ENCODE measurements at regions not wholly inside any gene's neighbourhood (a gene's known extent, or its start where the extent isn't known, plus 50 kb on each side); places are given as distances from the start of the nearest gene placed in this dataset.

DNA sequence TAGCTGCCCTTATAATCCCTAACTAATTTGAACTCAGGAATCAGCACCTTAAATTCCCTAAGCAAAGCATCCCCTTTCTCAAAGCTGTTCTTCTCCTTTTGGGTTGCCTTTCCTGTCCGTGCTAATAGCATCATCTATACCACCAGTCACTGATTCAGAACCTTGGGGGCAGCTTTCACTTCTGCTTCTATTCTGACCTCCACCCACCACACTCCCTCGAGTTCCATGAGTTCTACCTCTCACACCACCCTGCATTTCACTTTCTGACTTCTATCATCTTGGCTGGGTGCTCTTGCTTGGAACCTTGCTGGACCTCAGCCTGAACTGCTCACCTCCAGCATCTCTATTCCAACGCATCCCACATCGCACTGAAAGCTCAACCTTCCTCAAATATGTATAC lies 55.4 kb upstream of the KCNMB2 start:
- Histone ChIP-seq H3K9me3 (ENCODE audit: low read length) (no peaks in the 10 kb centered on the region), H3K27ac (ENCODE audit: extremely low read length, insufficient read depth, low read length) (no peak overlapping the region), H4K20me1 (ENCODE audit: insufficient read depth, low read length) (no peaks in the 10 kb centered on the region), H3K4me2 (ENCODE audit: low read depth, low read length) (no peak overlapping the region), H3K79me2 (ENCODE audit: insufficient read depth, low read length) (no peaks in the 10 kb centered on the region), H3K9ac (ENCODE audit: insufficient read depth, low read depth, low read length) (no peak overlapping the region), H2AFZ (ENCODE audit: low read length) (no peak overlapping the region), H3K36me3 (replicated peaks in 1 of 2; ENCODE audit: control insufficient read depth in 1 of 2, insufficient read depth in 2 of 2, low read length in 2 of 2) (no peaks in the 10 kb centered on the region), H3K27me3 (ENCODE audit: control insufficient read depth in 1 of 2, insufficient read depth in 2 of 2, low read length in 2 of 2) (no peaks in the 10 kb centered on the region), H3K4me3 (replicated peaks in 1 of 3; ENCODE audit: insufficient read depth in 1 of 3, low read depth in 2 of 3, low read length in 3 of 3) (no peak overlapping the region), H3K4me1 (ENCODE audit: insufficient read depth, low read length) (no peaks in the 10 kb centered on the region)
- DNase-seq (ENCODE audit: low spot score): no peak
- intact Hi-C loops (cut with micrococcal nuclease; ENCODE audit: unreplicated experiment) (no loop called here), in situ Hi-C loops (cut with HindIII; ENCODE audit: extremely low pct_ligation_motif_present, low pct_unique_long_range_greater_than_20kb) (no loop called here)
- POLR2A ChIA-PET: no interaction called here
- no TSS peak for BruUV-seq (replicated peaks)
- WGBS (ENCODE audit: low lambda C conversion rate): 31% methylated on average over 4 of the region's 4 CpGs
- FAIRE-seq: no peak
- no peak for ATAC-seq
- CTCF ChIA-PET (ENCODE audit: low intra/inter-chr PET ratio, low total read pairs): no interaction called here
- no peak for TF ChIP-seq SP5 (CRISPR knock-in tag; IDR thresholded peaks at IDR 0.05; ENCODE audit: borderline replicate concordance, low read depth)
- TF ChIP-seq CREM (IDR thresholded peaks at IDR 0.05): no peak
- no peak for TF ChIP-seq CREM (CRISPR knock-in tag; IDR thresholded peaks at IDR 0.05)
- TF ChIP-seq, protein P1, sequence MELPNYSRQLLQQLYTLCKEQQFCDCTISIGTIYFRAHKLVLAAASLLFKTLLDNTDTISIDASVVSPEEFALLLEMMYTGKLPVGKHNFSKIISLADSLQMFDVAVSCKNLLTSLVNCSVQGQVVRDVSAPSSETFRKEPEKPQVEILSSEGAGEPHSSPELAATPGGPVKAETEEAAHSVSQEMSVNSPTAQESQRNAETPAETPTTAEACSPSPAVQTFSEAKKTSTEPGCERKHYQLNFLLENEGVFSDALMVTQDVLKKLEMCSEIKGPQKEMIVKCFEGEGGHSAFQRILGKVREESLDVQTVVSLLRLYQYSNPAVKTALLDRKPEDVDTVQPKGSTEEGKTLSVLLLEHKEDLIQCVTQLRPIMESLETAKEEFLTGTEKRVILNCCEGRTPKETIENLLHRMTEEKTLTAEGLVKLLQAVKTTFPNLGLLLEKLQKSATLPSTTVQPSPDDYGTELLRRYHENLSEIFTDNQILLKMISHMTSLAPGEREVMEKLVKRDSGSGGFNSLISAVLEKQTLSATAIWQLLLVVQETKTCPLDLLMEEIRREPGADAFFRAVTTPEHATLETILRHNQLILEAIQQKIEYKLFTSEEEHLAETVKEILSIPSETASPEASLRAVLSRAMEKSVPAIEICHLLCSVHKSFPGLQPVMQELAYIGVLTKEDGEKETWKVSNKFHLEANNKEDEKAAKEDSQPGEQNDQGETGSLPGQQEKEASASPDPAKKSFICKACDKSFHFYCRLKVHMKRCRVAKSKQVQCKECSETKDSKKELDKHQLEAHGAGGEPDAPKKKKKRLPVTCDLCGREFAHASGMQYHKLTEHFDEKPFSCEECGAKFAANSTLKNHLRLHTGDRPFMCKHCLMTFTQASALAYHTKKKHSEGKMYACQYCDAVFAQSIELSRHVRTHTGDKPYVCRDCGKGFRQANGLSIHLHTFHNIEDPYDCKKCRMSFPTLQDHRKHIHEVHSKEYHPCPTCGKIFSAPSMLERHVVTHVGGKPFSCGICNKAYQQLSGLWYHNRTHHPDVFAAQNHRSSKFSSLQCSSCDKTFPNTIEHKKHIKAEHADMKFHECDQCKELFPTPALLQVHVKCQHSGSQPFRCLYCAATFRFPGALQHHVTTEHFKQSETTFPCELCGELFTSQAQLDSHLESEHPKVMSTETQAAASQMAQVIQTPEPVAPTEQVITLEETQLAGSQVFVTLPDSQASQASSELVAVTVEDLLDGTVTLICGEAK (IDR thresholded peaks at IDR 0.05): no peak
- TF ChIP-seq, protein P1 (CRISPR knock-in tag; IDR thresholded peaks at IDR 0.05): no peak
- no peak for TF ChIP-seq ZNF331 (CRISPR knock-in tag; IDR thresholded peaks at IDR 0.05)
- TF ChIP-seq, protein P2, sequence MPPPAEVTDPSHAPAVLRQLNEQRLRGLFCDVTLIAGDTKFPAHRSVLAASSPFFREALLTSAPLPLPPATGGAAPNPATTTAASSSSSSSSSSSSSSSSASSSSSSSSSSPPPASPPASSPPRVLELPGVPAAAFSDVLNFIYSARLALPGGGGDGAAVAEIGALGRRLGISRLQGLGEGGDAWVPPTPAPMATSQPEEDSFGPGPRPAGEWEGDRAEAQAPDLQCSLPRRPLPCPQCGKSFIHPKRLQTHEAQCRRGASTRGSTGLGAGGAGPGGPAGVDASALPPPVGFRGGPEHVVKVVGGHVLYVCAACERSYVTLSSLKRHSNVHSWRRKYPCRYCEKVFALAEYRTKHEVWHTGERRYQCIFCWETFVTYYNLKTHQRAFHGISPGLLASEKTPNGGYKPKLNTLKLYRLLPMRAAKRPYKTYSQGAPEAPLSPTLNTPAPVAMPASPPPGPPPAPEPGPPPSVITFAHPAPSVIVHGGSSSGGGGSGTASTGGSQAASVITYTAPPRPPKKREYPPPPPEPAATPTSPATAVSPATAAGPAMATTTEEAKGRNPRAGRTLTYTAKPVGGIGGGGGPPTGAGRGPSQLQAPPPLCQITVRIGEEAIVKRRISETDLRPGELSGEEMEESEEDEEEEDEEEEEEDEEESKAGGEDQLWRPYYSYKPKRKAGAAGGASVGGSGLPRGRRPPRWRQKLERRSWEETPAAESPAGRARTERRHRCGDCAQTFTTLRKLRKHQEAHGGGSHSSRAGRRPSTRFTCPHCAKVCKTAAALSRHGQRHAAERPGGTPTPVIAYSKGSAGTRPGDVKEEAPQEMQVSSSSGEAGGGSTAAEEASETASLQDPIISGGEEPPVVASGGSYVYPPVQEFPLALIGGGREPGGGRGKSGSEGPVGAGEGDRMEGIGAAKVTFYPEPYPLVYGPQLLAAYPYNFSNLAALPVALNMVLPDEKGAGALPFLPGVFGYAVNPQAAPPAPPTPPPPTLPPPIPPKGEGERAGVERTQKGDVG (CRISPR knock-in tag; IDR thresholded peaks at IDR 0.05; ENCODE audit: borderline replicate concordance): no peak
- TF ChIP-seq KDM4B (CRISPR knock-in tag; IDR thresholded peaks at IDR 0.05): no peak
- TF ChIP-seq, protein P3, sequence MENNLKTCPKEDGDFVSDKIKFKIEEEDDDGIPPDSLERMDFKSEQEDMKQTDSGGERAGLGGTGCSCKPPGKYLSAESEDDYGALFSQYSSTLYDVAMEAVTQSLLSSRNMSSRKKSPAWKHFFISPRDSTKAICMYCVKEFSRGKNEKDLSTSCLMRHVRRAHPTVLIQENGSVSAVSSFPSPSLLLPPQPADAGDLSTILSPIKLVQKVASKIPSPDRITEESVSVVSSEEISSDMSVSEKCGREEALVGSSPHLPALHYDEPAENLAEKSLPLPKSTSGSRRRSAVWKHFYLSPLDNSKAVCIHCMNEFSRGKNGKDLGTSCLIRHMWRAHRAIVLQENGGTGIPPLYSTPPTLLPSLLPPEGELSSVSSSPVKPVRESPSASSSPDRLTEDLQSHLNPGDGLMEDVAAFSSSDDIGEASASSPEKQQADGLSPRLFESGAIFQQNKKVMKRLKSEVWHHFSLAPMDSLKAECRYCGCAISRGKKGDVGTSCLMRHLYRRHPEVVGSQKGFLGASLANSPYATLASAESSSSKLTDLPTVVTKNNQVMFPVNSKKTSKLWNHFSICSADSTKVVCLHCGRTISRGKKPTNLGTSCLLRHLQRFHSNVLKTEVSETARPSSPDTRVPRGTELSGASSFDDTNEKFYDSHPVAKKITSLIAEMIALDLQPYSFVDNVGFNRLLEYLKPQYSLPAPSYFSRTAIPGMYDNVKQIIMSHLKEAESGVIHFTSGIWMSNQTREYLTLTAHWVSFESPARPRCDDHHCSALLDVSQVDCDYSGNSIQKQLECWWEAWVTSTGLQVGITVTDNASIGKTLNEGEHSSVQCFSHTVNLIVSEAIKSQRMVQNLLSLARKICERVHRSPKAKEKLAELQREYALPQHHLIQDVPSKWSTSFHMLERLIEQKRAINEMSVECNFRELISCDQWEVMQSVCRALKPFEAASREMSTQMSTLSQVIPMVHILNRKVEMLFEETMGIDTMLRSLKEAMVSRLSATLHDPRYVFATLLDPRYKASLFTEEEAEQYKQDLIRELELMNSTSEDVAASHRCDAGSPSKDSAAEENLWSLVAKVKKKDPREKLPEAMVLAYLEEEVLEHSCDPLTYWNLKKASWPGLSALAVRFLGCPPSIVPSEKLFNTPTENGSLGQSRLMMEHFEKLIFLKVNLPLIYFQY (CRISPR knock-in tag; IDR thresholded peaks at IDR 0.05; ENCODE audit: borderline replicate concordance): no peak
- TF ChIP-seq HOXA7 (CRISPR knock-in tag; IDR thresholded peaks at IDR 0.05): no peak
